Activated CD8-positive, alpha-beta T cell treated with anti-CD3 and anti-CD28 coated beads, Interleukin-2, amount 10 ng/mL, durations not matched to agents 7 days and 5 days (primary cell): ENCODE measurements at regions not wholly inside any gene's neighbourhood (a gene's known extent, or its start where the extent isn't known, plus 50 kb on each side); places are given as distances from the start of the nearest gene placed in this dataset.

Experiments used
- ATAC-seq: fragments of 150-1000 bp; cut with Tn5 transposase; one replicate; pipeline ENCODE4 v1.10.0; 2021; ENCODE audit warnings: moderate library complexity
- CTCF ChIA-PET: fragments of 350-600 bp; sonication (Branson Sonifier 250); formaldehyde crosslinking; loops from one replicate; lab custom pipeline; 2021; ENCODE audit warnings: antibody characterized with exemption; lab: Charles Lee
- POLR2A ChIA-PET: fragments of 350-600 bp; sonication (Branson Sonifier 250); formaldehyde crosslinking; loops from one replicate; lab custom pipeline; 2021; ENCODE audit warnings: antibody characterized with exemption; lab: Charles Lee
- DNase-seq: peaks from one replicate; pipeline ENCODE4 v3.0.0-alpha.2; 2020
- H3K27ac Mint-ChIP-seq: one replicate; pipeline ENCODE4 v1.8.0; 2021; ENCODE audit warnings: mild to moderate bottlenecking, mixed read lengths
- H3K27me3 Mint-ChIP-seq: one replicate; pipeline ENCODE4 v1.8.0; 2021; ENCODE audit warnings: low read depth, mixed read lengths
- H3K36me3 Mint-ChIP-seq: one replicate; pipeline ENCODE4 v1.8.0; 2021; ENCODE audit warnings: low read depth, mixed read lengths
- H3K4me1 Mint-ChIP-seq: one replicate; pipeline ENCODE4 v1.8.0; 2021; ENCODE audit warnings: low read depth, mixed read lengths
- H3K4me3 Mint-ChIP-seq: one replicate; pipeline ENCODE4 v1.8.0; 2021; ENCODE audit warnings: mild to moderate bottlenecking, mixed read lengths
- H3K9me3 Mint-ChIP-seq: one replicate; pipeline ENCODE4 v1.8.0; 2022; ENCODE audit warnings: mixed read lengths; ENCODE audit not compliant: insufficient read depth

- Mint-ChIP-seq H3K9me3 (no peaks in the 10 kb centered on the region), H3K27ac (no peak overlapping the region), H3K36me3 (no peaks in the 10 kb centered on the region), H3K27me3 (no peaks in the 10 kb centered on the region), H3K4me1 (no peaks in the 10 kb centered on the region), H3K4me3 (no peak overlapping the region)
- DNase-seq (no peak), ATAC-seq (no peak)
- POLR2A ChIA-PET: no interaction called here
- CTCF ChIA-PET: no interaction called here
Observed at GRCh38 chr4:91957963-91958362, 345.8 kb upstream of the GRID2 start.

GRCh38 chr4:91958596-91958995 is 345.2 kb upstream of the GRID2 start:
- ChIA-PET POLR2A (no interaction called here), CTCF (no interaction called here)
- Mint-ChIP-seq H3K36me3 (no peaks in the 10 kb centered on the region), H3K27me3 (no peaks in the 10 kb centered on the region), H3K4me1 (no peaks in the 10 kb centered on the region), H3K27ac (no peak overlapping the region), H3K9me3 (no peaks in the 10 kb centered on the region), H3K4me3 (no peak overlapping the region)
- no peak for DNase-seq
- no peak for ATAC-seq

GRCh38 chr4:91961504-91961903 is 342.3 kb upstream of the GRID2 start:
- no peaks in the 10 kb centered on the region for H3K4me1 Mint-ChIP-seq
- no peaks in the 10 kb centered on the region for H3K9me3 Mint-ChIP-seq
- ChIA-PET CTCF (no interaction called here), POLR2A (no interaction called here)
- H3K36me3 Mint-ChIP-seq: no peaks in the 10 kb centered on the region
- H3K27ac Mint-ChIP-seq: no peak overlapping the region
- no peak overlapping the region for H3K4me3 Mint-ChIP-seq
- ATAC-seq (no peak), DNase-seq (no peak)
- H3K27me3 Mint-ChIP-seq: no peaks in the 10 kb centered on the region

- H3K27ac Mint-ChIP-seq: no peak overlapping the region
- no peaks in the 10 kb centered on the region for H3K36me3 Mint-ChIP-seq
- DNase-seq (no peak), ATAC-seq (no peak)
- no peaks in the 10 kb centered on the region for H3K4me1 Mint-ChIP-seq
- ChIA-PET POLR2A (no interaction called here), CTCF (no interaction called here)
- no peaks in the 10 kb centered on the region for H3K27me3 Mint-ChIP-seq
- H3K4me3 Mint-ChIP-seq: no peak overlapping the region
- H3K9me3 Mint-ChIP-seq: no peaks in the 10 kb centered on the region
Observed at GRCh38 chr4:91963486-91963885, 340.3 kb upstream of the GRID2 start.

GRCh38 chr4:91965166-91965565 is 338.6 kb upstream of the GRID2 start:
- POLR2A ChIA-PET: no interaction called here
- CTCF ChIA-PET: no interaction called here
- Mint-ChIP-seq H3K27ac (no peak overlapping the region), H3K36me3 (no peaks in the 10 kb centered on the region), H3K9me3 (no peaks in the 10 kb centered on the region), H3K27me3 (no peaks in the 10 kb centered on the region), H3K4me1 (no peaks in the 10 kb centered on the region), H3K4me3 (no peak overlapping the region)
- DNase-seq: no peak
- ATAC-seq: no peak

- no peak for ATAC-seq
- no peak for DNase-seq
- no peaks in the 10 kb centered on the region for H3K36me3 Mint-ChIP-seq
- no peaks in the 10 kb centered on the region for H3K27me3 Mint-ChIP-seq
- no peaks in the 10 kb centered on the region for H3K4me1 Mint-ChIP-seq
- H3K27ac Mint-ChIP-seq: no peak overlapping the region
- peaks cover 4% of the 10 kb centered on the region for H3K9me3 Mint-ChIP-seq
- ChIA-PET CTCF (no interaction called here), POLR2A (no interaction called here)
- no peak overlapping the region for H3K4me3 Mint-ChIP-seq
Observed at GRCh38 chr4:91973479-91974153, 330.1 kb upstream of the GRID2 start.

- H3K27ac Mint-ChIP-seq: no peak overlapping the region
- no peaks in the 10 kb centered on the region for H3K27me3 Mint-ChIP-seq
- no peak for ATAC-seq
- H3K9me3 Mint-ChIP-seq: no peaks in the 10 kb centered on the region
- no peaks in the 10 kb centered on the region for H3K4me1 Mint-ChIP-seq
- CTCF ChIA-PET: no interaction called here
- DNase-seq: no peak
- POLR2A ChIA-PET: no interaction called here
- H3K4me3 Mint-ChIP-seq: no peak overlapping the region
- H3K36me3 Mint-ChIP-seq: no peaks in the 10 kb centered on the region
Observed at GRCh38 chr4:91984466-91984865, 319.3 kb upstream of the GRID2 start.

- H3K4me1 Mint-ChIP-seq: no peaks in the 10 kb centered on the region
- no peak overlapping the region for H3K4me3 Mint-ChIP-seq
- DNase-seq (no peak), ATAC-seq (no peak)
- POLR2A ChIA-PET: interaction anchor here (0.6 kb wide), 1 partner anchor 200 kb away, joined by 3 read pairs; no protein-coding TSS in a partner anchor
- H3K27ac Mint-ChIP-seq: no peak overlapping the region
- H3K9me3 Mint-ChIP-seq: peaks cover 3% of the 10 kb centered on the region
- H3K27me3 Mint-ChIP-seq: no peaks in the 10 kb centered on the region
- CTCF ChIA-PET: no interaction called here
- no peaks in the 10 kb centered on the region for H3K36me3 Mint-ChIP-seq
Observed at GRCh38 chr4:91989914-91990313, 313.9 kb upstream of the GRID2 start.

- CTCF ChIA-PET: no interaction called here
- Mint-ChIP-seq H3K9me3 (peaks cover 3% of the 10 kb centered on the region), H3K27ac (no peak overlapping the region), H3K4me1 (no peaks in the 10 kb centered on the region), H3K36me3 (no peaks in the 10 kb centered on the region), H3K27me3 (no peaks in the 10 kb centered on the region), H3K4me3 (no peak overlapping the region)
- no peak for ATAC-seq
- POLR2A ChIA-PET: no interaction called here
- DNase-seq: no peak
Observed at GRCh38 chr4:91990726-91991125, 313.0 kb upstream of the GRID2 start.

GRCh38 chr4:91997045-91997444 is 306.7 kb upstream of the GRID2 start:
- ChIA-PET POLR2A (no interaction called here), CTCF (no interaction called here)
- DNase-seq (no peak), ATAC-seq (no peak)
- no peaks in the 10 kb centered on the region for H3K36me3 Mint-ChIP-seq
- no peak overlapping the region for H3K27ac Mint-ChIP-seq
- H3K4me1 Mint-ChIP-seq: no peaks in the 10 kb centered on the region
- no peaks in the 10 kb centered on the region for H3K27me3 Mint-ChIP-seq
- H3K4me3 Mint-ChIP-seq: no peak overlapping the region
- H3K9me3 Mint-ChIP-seq: no peaks in the 10 kb centered on the region

- Mint-ChIP-seq H3K27ac (no peak overlapping the region), H3K4me3 (no peak overlapping the region), H3K27me3 (no peaks in the 10 kb centered on the region), H3K4me1 (no peaks in the 10 kb centered on the region), H3K9me3 (peaks cover 18% of the 10 kb centered on the region), H3K36me3 (no peaks in the 10 kb centered on the region)
- no peak for DNase-seq
- POLR2A ChIA-PET: no interaction called here
- no peak for ATAC-seq
- CTCF ChIA-PET: no interaction called here
Observed at GRCh38 chr4:92012899-92013867, 290.6 kb upstream of the GRID2 start.

- ChIA-PET POLR2A (no interaction called here), CTCF (no interaction called here)
- H3K27me3 Mint-ChIP-seq: no peaks in the 10 kb centered on the region
- H3K36me3 Mint-ChIP-seq: no peaks in the 10 kb centered on the region
- H3K9me3 Mint-ChIP-seq: peaks cover 18% of the 10 kb centered on the region
- ATAC-seq (no peak), DNase-seq (no peak)
- H3K27ac Mint-ChIP-seq: no peak overlapping the region
- no peak overlapping the region for H3K4me3 Mint-ChIP-seq
- no peaks in the 10 kb centered on the region for H3K4me1 Mint-ChIP-seq
Observed at GRCh38 chr4:92014067-92014466, 289.7 kb upstream of the GRID2 start.
